ENCODE measurements at regions not wholly inside any gene's neighbourhood (a gene's known extent, or its start where the extent isn't known, plus 50 kb on each side); places are given as distances from the start of the nearest gene placed in this dataset.

- TF ChIP-seq CBFB (CRISPR knock-in tag; IDR thresholded peaks at IDR 0.05) (no peak), POLR2AphosphoS5 (IDR thresholded peaks at IDR 0.05; ENCODE audit: control insufficient read depth, insufficient read depth, low read depth, low read length) (no peak), CBX5 (IDR thresholded peaks at IDR 0.05; ENCODE audit: borderline replicate concordance, low read depth) (no peak), ATF1 (CRISPR knock-in tag; IDR thresholded peaks at IDR 0.05) (no peak), ATF1 (tag; IDR thresholded peaks at IDR 0.05) (no peak)
These were observed 483.0 kb upstream of the ID2 start for GRCh38 chr2:8198766-8199382.

All from K562 (cell line).